Body of pancreas (tissue), 4 donors: ENCODE measurements at regions not wholly inside any gene's neighbourhood (a gene's known extent, or its start where the extent isn't known, plus 50 kb on each side); places are given as distances from the start of the nearest gene placed in this dataset.

Source experiments
- POLR2A ChIP-seq, 3 donors: fragments of 450-650 bp; IDR thresholded peaks; one replicate each; pipeline ENCODE4 v1.6.1; 2016; ENCODE audit warnings: antibody characterized with exemption in 3 of 3, mild to moderate bottlenecking in 2 of 3
- TF ChIP-seq, protein P1 (sequence below), 7 experiments: fragments of 450-650 bp in 4 of 7; fragments of 200-600 bp in 3 of 7; sonication (generic) in 3 of 7; IDR thresholded peaks; one replicate each; pipeline ENCODE4 v1.5.1; 2016 to 2019; ENCODE audit warnings: antibody characterized with exemption in 7 of 7

DNA sequence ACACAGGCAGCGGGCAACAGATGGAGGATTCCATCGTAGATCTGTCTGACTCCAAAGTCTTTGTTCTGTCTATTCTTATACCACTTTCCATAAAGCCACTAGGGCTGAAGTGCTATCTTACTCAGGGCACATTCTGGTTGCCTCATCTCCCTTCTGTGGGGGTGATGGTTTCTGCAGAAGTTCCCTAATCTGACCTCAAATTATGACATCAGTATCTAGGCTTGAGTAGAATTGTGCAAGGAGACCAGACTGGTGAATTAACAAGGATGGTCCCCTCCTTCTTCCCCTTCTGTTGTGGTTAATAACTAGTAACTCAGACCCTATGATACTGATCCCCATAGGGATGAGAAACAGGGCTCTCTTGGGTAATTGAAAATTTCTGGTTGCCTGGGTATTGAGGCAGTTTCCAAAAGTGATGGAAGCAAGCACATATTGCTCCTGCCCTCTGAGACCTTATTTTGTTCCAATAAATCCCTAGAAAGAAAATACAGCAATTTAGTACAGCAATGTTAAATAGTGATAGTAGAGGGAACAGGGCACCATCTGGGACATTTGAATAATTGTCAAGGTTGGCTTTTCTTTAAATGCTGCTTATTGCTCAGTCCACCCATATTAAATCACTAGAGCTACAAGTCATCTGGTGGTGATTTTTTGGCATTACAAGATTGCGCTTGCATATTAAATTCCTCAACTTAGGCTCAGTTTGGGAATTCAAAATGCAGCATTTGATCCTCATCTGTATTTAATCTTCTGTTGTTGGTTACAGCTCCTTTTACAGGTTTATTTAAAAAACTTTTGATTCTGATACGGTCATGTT, 57.3 kb upstream of the AP1S2 start:
- TF ChIP-seq POLR2A (IDR thresholded peaks at IDR 0.05) = no peak
- TF ChIP-seq, protein P1, sequence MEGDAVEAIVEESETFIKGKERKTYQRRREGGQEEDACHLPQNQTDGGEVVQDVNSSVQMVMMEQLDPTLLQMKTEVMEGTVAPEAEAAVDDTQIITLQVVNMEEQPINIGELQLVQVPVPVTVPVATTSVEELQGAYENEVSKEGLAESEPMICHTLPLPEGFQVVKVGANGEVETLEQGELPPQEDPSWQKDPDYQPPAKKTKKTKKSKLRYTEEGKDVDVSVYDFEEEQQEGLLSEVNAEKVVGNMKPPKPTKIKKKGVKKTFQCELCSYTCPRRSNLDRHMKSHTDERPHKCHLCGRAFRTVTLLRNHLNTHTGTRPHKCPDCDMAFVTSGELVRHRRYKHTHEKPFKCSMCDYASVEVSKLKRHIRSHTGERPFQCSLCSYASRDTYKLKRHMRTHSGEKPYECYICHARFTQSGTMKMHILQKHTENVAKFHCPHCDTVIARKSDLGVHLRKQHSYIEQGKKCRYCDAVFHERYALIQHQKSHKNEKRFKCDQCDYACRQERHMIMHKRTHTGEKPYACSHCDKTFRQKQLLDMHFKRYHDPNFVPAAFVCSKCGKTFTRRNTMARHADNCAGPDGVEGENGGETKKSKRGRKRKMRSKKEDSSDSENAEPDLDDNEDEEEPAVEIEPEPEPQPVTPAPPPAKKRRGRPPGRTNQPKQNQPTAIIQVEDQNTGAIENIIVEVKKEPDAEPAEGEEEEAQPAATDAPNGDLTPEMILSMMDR (IDR thresholded peaks at IDR 0.05) = no peak
